RWPE1 (cell line): ENCODE measurements at regions not wholly inside any gene's neighbourhood (a gene's known extent, or its start where the extent isn't known, plus 50 kb on each side); places are given as distances from the start of the nearest gene placed in this dataset.
"Not testable (repeated sequence)": the region's sequence is repeated elsewhere in the genome, so short reads cannot be mapped to it uniquely, and the experiment has no call there.

ENCODE experiments used
- CTCF ChIA-PET: fragments of 350-600 bp; sonication (Branson Sonifier 250); formaldehyde crosslinking; extraction: SDS; loops from one replicate; lab custom pipeline; 2021; lab: Yijun Ruan, JAX
- POLR2A ChIA-PET: fragments of 400-600 bp; formaldehyde crosslinking; extraction: SDS; loops from one replicate; lab custom pipeline; 2020; ENCODE audit warnings: antibody characterized with exemption; ENCODE audit not compliant: low non-redundant PET; lab: Yijun Ruan, JAX
- DNase-seq: peaks from one replicate; pipeline ENCODE4 v3.0.0; 2012; ENCODE audit warnings: low spot score
- H3K27ac ChIP-seq: fragments of 450-650 bp; 2 replicates; pipeline ENCODE4 v1.5.1; 2017
- CTCF ChIP-seq: fragments of 450-650 bp; conservative IDR thresholded peaks from 2 replicates; pipeline ENCODE4 v1.5.1; 2017; ENCODE audit warnings: low read depth, mild to moderate bottlenecking

GRCh38 chr5:93956006-93956405, 214.6 kb upstream of the POU5F2 start:
- DNase-seq, result no peak
- no peak overlapping the region for H3K27ac ChIP-seq
- no peak for TF ChIP-seq CTCF
- CTCF ChIA-PET, result no interaction called here
- POLR2A ChIA-PET, result no interaction called here

GRCh38 chr5:93954421-93955069, 213.1 kb upstream of the POU5F2 start:
- no peak for TF ChIP-seq CTCF
- CTCF ChIA-PET, result no interaction called here
- H3K27ac ChIP-seq, result no peak overlapping the region
- no peak for DNase-seq
- POLR2A ChIA-PET, result no interaction called here

- H3K27ac ChIP-seq, result no peak overlapping the region
- no peak for DNase-seq
- no peak for TF ChIP-seq CTCF
- POLR2A ChIA-PET, result no interaction called here
- CTCF ChIA-PET, result interaction anchor here (0.6 kb wide), 1 partner anchor 829 kb away, joined by 8 read pairs; no protein-coding TSS in a partner anchor
Observed at GRCh38 chr5:93953442-93953841, 212.0 kb upstream of the POU5F2 start.

GRCh38 chr5:93941897-93942296, 200.5 kb upstream of the POU5F2 start:
- ChIA-PET CTCF (interaction anchor here (0.7 to 1.2 kb wide), 2 partner anchors 47 to 1416 kb away, joined by 4 read pairs; no protein-coding TSS in a partner anchor), POLR2A (no interaction called here)
- no peak for TF ChIP-seq CTCF
- DNase-seq, result no peak
- H3K27ac ChIP-seq, result no peak overlapping the region

GRCh38 chr5:93933269-93933668, 191.9 kb upstream of the POU5F2 start:
- CTCF ChIA-PET, DNase-seq, POLR2A ChIA-PET, H3K27ac ChIP-seq: not testable (repeated sequence)

- DNase-seq, result no peak
- POLR2A ChIA-PET, result no interaction called here
- no peak for TF ChIP-seq CTCF
- CTCF ChIA-PET, result interaction anchor here (0.5 kb wide), 1 partner anchor 765 kb away, joined by 3 read pairs; no protein-coding TSS in a partner anchor
- H3K27ac ChIP-seq, result no peak overlapping the region
Observed at GRCh38 chr5:93930098-93930497, 188.7 kb upstream of the POU5F2 start.

- no peak overlapping the region for H3K27ac ChIP-seq
- no peak for DNase-seq
- ChIA-PET CTCF (no interaction called here), POLR2A (no interaction called here)
- TF ChIP-seq CTCF, result no peak
Observed at GRCh38 chr5:93929131-93929530, 187.7 kb upstream of the POU5F2 start.
